PC-9 (cell line): ENCODE measurements at regions not wholly inside any gene's neighbourhood (a gene's known extent, or its start where the extent isn't known, plus 50 kb on each side); places are given as distances from the start of the nearest gene placed in this dataset.

ENCODE experiments used
- CTCF ChIP-seq: fragments of 200-600 bp; sonication (generic); conservative IDR thresholded peaks from 2 replicates; pipeline ENCODE4 v1.6.1; 2017; ENCODE audit warnings: mixed run types, antibody characterized with exemption, mild to moderate bottlenecking, moderate library complexity
- EZH2 ChIP-seq: fragments of 200-600 bp; sonication (generic); IDR thresholded peaks from 2 replicates; pipeline ENCODE4 v1.8.0; 2017; ENCODE audit warnings: antibody characterized with exemption, low read depth

- no peak for TF ChIP-seq EZH2
- TF ChIP-seq CTCF, result no peak
These were observed 1293.2 kb downstream of the BRD1 start for GRCh38 chr22:48534395-48534958.
